ENCODE measurements at regions not wholly inside any gene's neighbourhood (a gene's known extent, or its start where the extent isn't known, plus 50 kb on each side); places are given as distances from the start of the nearest gene placed in this dataset.
A peak's percentile ranks its signal among the peaks of the same experiment; 100 is the strongest.
"Not testable (repeated sequence)": the region's sequence is repeated elsewhere in the genome, so short reads cannot be mapped to it uniquely, and the experiment has no call there.

- DNase-seq (ENCODE audit: low read depth in 4 of 4, low spot score in 3 of 4): no peak
Measured at GRCh38 chr1:157370698-157371097, 181.6 kb downstream of the FCRL5 start.

GRCh38 chr1:157369808-157370521, 182.3 kb downstream of the FCRL5 start:
- DNase-seq (ENCODE audit: low read depth in 4 of 4, low spot score in 3 of 4): peak in 2 of 4 donors; percentile 6 to 9

GRCh38 chr1:157368941-157369340, 183.4 kb downstream of the FCRL5 start:
- DNase-seq (ENCODE audit: low read depth in 4 of 4, low spot score in 3 of 4): not testable (repeated sequence)

- no peak for DNase-seq (ENCODE audit: low read depth in 4 of 4, low spot score in 3 of 4)
Measured at GRCh38 chr1:157368363-157368762, 184.0 kb downstream of the FCRL5 start.

- no peak for DNase-seq (ENCODE audit: low read depth in 4 of 4, low spot score in 3 of 4)
Measured at GRCh38 chr1:157367870-157368269, 184.4 kb downstream of the FCRL5 start.

GRCh38 chr1:157367091-157367739, 185.1 kb downstream of the FCRL5 start:
- no peak for DNase-seq (ENCODE audit: low read depth in 4 of 4, low spot score in 3 of 4)

GRCh38 chr1:157364612-157365011, 187.7 kb downstream of the FCRL5 start:
- DNase-seq (ENCODE audit: low read depth in 4 of 4, low spot score in 3 of 4): no peak

GRCh38 chr1:157363660-157364140, 188.6 kb downstream of the FCRL5 start:
- no peak for DNase-seq (ENCODE audit: low read depth in 4 of 4, low spot score in 3 of 4)

GRCh38 chr1:157360023-157360390, 192.3 kb downstream of the FCRL5 start:
- DNase-seq (ENCODE audit: low read depth in 4 of 4, low spot score in 3 of 4): no peak

GRCh38 chr1:157359314-157360022, 192.8 kb downstream of the FCRL5 start:
- no peak for DNase-seq (ENCODE audit: low read depth in 4 of 4, low spot score in 3 of 4)

- no peak for DNase-seq (ENCODE audit: low read depth in 4 of 4, low spot score in 3 of 4)
Measured at GRCh38 chr1:157357111-157357510, 195.2 kb downstream of the FCRL5 start.

- DNase-seq (ENCODE audit: low read depth in 4 of 4, low spot score in 3 of 4): no peak
Measured at GRCh38 chr1:157356601-157357000, 195.7 kb downstream of the FCRL5 start.

GRCh38 chr1:157353546-157353945, 198.8 kb downstream of the FCRL5 start:
- DNase-seq (ENCODE audit: low read depth in 4 of 4, low spot score in 3 of 4): no peak

- no peak for DNase-seq (ENCODE audit: low read depth in 4 of 4, low spot score in 3 of 4)
Measured at GRCh38 chr1:157352817-157353408, 199.4 kb downstream of the FCRL5 start.

- no peak for DNase-seq (ENCODE audit: low read depth in 4 of 4, low spot score in 3 of 4)
Measured at GRCh38 chr1:157352216-157352615, 200.1 kb downstream of the FCRL5 start.

GRCh38 chr1:157351800-157352199, 200.5 kb downstream of the FCRL5 start:
- DNase-seq (ENCODE audit: low read depth in 4 of 4, low spot score in 3 of 4): not testable (repeated sequence)

GRCh38 chr1:157348538-157349480, 203.5 kb downstream of the FCRL5 start:
- no peak for DNase-seq (ENCODE audit: low read depth in 4 of 4, low spot score in 3 of 4)

- no peak for DNase-seq (ENCODE audit: low read depth in 4 of 4, low spot score in 3 of 4)
Measured at GRCh38 chr1:157347506-157347905, 204.8 kb downstream of the FCRL5 start.

GRCh38 chr1:157337785-157338184, 199.6 kb upstream of the ETV3 start:
- not testable (repeated sequence) for DNase-seq (ENCODE audit: low read depth in 4 of 4, low spot score in 3 of 4)

- no peak for DNase-seq (ENCODE audit: low read depth in 4 of 4, low spot score in 3 of 4)
Measured at GRCh38 chr1:157335056-157335455, 196.9 kb upstream of the ETV3 start.
